SK-N-SH (cell line): ENCODE measurements at regions not wholly inside any gene's neighbourhood (a gene's known extent, or its start where the extent isn't known, plus 50 kb on each side); places are given as distances from the start of the nearest gene placed in this dataset.

Experiments used
- EZH2phosphoT487 ChIP-seq: fragments of 200-600 bp; sonication (generic); IDR thresholded peaks from 2 replicates; pipeline ENCODE4 v1.6.1; 2017; ENCODE audit warnings: low read depth, mixed run types, mild to moderate bottlenecking, antibody characterized with exemption, moderate library complexity, borderline replicate concordance
- GABPA ChIP-seq: IDR thresholded peaks from 2 replicates; pipeline ENCODE4 v1.4.0; 2012; ENCODE audit warnings: low read depth, mild to moderate bottlenecking
- GATA2 ChIP-seq: sonication (generic); formaldehyde crosslinking; IDR thresholded peaks from 2 replicates; pipeline ENCODE4 v1.5.0; 2020; ENCODE audit warnings: mild to moderate bottlenecking, missing genetic modification reagents
- JUND ChIP-seq: IDR thresholded peaks from 2 replicates; pipeline ENCODE4 v1.4.0; 2012
- NRF1 ChIP-seq: IDR thresholded peaks from 2 replicates; pipeline ENCODE4 v1.6.1; 2012; ENCODE audit warnings: low read depth, mild to moderate bottlenecking, low read length
- RCOR1 ChIP-seq: fragments of 150-350 bp; IDR thresholded peaks from 2 replicates; pipeline ENCODE4 v1.6.1; 2017; ENCODE audit warnings: antibody characterized with exemption, low read length
- SIN3A ChIP-seq: IDR thresholded peaks from 2 replicates; pipeline ENCODE4 v1.6.1; 2012; ENCODE audit warnings: low read depth, mild to moderate bottlenecking, low read length, moderate library complexity, borderline replicate concordance
- SMC3 ChIP-seq: IDR thresholded peaks from 2 replicates; pipeline ENCODE4 v1.6.1; 2012; ENCODE audit warnings: low read depth, low read length, improper control_type of control experiment
- TAF1 ChIP-seq: IDR thresholded peaks from 2 replicates; pipeline ENCODE4 v1.6.1; 2012; ENCODE audit warnings: low read depth, mild to moderate bottlenecking, low read length, moderate library complexity, borderline replicate concordance
- YY1 ChIP-seq: IDR thresholded peaks from 2 replicates; pipeline ENCODE4 v1.4.0; 2012; ENCODE audit warnings: low read depth, mild to moderate bottlenecking
- TF ChIP-seq, protein P1 (sequence below): fragments of 200-600 bp; sonication (generic); IDR thresholded peaks from 2 replicates; pipeline ENCODE4 v1.6.1; 2017; ENCODE audit warnings: antibody characterized with exemption, mild to moderate bottlenecking, moderate library complexity
- TF ChIP-seq, protein P2 (sequence below): IDR thresholded peaks from 2 replicates; pipeline ENCODE4 v1.6.1; 2012; ENCODE audit warnings: mild to moderate bottlenecking, low read depth, low read length, moderate library complexity
- TF ChIP-seq, protein P3 (sequence below): IDR thresholded peaks from 2 replicates; pipeline ENCODE4 v1.4.0; 2012; ENCODE audit warnings: low read depth

DNA sequence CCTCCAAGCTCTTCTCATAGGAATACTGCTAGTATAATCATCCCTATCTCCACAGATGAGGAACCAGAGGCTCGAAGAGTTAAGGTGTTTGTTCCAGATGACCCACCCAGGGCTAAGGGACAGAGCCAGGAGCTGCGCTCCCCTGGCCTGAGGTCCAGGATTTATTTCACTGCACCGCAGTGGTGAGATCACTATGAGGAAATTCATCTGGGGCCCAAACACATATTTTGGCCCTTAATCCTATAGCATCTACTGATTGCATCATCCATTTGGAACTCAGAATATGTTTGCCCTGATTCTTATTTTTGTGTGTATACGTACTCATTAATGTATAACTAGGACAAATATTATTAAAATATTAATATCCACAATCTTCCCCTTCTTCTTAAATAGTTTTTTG, 100.1 kb upstream of the RBPJ start:
- TF ChIP-seq, protein P1, sequence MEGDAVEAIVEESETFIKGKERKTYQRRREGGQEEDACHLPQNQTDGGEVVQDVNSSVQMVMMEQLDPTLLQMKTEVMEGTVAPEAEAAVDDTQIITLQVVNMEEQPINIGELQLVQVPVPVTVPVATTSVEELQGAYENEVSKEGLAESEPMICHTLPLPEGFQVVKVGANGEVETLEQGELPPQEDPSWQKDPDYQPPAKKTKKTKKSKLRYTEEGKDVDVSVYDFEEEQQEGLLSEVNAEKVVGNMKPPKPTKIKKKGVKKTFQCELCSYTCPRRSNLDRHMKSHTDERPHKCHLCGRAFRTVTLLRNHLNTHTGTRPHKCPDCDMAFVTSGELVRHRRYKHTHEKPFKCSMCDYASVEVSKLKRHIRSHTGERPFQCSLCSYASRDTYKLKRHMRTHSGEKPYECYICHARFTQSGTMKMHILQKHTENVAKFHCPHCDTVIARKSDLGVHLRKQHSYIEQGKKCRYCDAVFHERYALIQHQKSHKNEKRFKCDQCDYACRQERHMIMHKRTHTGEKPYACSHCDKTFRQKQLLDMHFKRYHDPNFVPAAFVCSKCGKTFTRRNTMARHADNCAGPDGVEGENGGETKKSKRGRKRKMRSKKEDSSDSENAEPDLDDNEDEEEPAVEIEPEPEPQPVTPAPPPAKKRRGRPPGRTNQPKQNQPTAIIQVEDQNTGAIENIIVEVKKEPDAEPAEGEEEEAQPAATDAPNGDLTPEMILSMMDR, result no peak
- TF ChIP-seq YY1 (no peak), JUND (peak; percentile 41; the same call in 1 of the 2 replicates), SIN3A (no peak), RCOR1 (no peak), EZH2phosphoT487 (no peak), GATA2 (no peak), GABPA (no peak), TAF1 (no peak), NRF1 (no peak), SMC3 (no peak)
- TF ChIP-seq, protein P2, sequence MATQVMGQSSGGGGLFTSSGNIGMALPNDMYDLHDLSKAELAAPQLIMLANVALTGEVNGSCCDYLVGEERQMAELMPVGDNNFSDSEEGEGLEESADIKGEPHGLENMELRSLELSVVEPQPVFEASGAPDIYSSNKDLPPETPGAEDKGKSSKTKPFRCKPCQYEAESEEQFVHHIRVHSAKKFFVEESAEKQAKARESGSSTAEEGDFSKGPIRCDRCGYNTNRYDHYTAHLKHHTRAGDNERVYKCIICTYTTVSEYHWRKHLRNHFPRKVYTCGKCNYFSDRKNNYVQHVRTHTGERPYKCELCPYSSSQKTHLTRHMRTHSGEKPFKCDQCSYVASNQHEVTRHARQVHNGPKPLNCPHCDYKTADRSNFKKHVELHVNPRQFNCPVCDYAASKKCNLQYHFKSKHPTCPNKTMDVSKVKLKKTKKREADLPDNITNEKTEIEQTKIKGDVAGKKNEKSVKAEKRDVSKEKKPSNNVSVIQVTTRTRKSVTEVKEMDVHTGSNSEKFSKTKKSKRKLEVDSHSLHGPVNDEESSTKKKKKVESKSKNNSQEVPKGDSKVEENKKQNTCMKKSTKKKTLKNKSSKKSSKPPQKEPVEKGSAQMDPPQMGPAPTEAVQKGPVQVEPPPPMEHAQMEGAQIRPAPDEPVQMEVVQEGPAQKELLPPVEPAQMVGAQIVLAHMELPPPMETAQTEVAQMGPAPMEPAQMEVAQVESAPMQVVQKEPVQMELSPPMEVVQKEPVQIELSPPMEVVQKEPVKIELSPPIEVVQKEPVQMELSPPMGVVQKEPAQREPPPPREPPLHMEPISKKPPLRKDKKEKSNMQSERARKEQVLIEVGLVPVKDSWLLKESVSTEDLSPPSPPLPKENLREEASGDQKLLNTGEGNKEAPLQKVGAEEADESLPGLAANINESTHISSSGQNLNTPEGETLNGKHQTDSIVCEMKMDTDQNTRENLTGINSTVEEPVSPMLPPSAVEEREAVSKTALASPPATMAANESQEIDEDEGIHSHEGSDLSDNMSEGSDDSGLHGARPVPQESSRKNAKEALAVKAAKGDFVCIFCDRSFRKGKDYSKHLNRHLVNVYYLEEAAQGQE, result no peak
- TF ChIP-seq, protein P3, sequence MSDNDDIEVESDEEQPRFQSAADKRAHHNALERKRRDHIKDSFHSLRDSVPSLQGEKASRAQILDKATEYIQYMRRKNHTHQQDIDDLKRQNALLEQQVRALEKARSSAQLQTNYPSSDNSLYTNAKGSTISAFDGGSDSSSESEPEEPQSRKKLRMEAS, result no peak
